Neural cell (in vitro differentiated cells): ENCODE measurements at regions not wholly inside any gene's neighbourhood (a gene's known extent, or its start where the extent isn't known, plus 50 kb on each side); places are given as distances from the start of the nearest gene placed in this dataset.

Source experiments
- H2AFZ ChIP-seq: fragments of 200-600, 300-800 bp; sonication (generic), shearing (Covaris generic); 2 replicates; pipeline ENCODE4 v1.6.0; 2014; ENCODE audit warnings: low read depth, mild to moderate bottlenecking, antibody characterized with exemption, low read length, moderate library complexity
- H3F3A ChIP-seq: fragments of 200-600 bp; shearing (Covaris generic); 2 replicates; pipeline ENCODE4 v1.6.1; 2016; ENCODE audit warnings: mild to moderate bottlenecking, moderate library complexity, mixed read lengths, antibody characterized with exemption, low read length; ENCODE audit not compliant: insufficient read depth, poor library complexity, severe bottlenecking
- H3K27ac ChIP-seq: fragments of 200-600, 300-800 bp; sonication (generic), shearing (Covaris generic); 2 replicates; pipeline ENCODE4 v1.5.1; 2014; ENCODE audit warnings: mild to moderate bottlenecking, low read length, moderate library complexity
- H3K27me3 ChIP-seq: fragments of 300-800, 200-600 bp; sonication (generic), shearing (Covaris generic); 2 replicates; pipeline ENCODE4 v1.6.0; 2014; ENCODE audit warnings: mild to moderate bottlenecking, low read depth, low read length, moderate library complexity; ENCODE audit not compliant: insufficient read depth
- H3K36me3 ChIP-seq: fragments of 300-800, 200-600 bp; sonication (generic), shearing (Covaris generic); 2 replicates; pipeline ENCODE4 v1.5.1; 2014; ENCODE audit warnings: mild to moderate bottlenecking, antibody characterized with exemption, low read length, moderate library complexity; ENCODE audit not compliant: insufficient read depth
- H3K4me2 ChIP-seq: fragments of 300-800, 200-600 bp; sonication (generic), shearing (Covaris generic); 2 replicates; pipeline ENCODE4 v1.6.0; 2014; ENCODE audit warnings: mild to moderate bottlenecking, low read length
- H3K4me3 ChIP-seq: fragments of 300-800, 200-600 bp; sonication (generic), shearing (Covaris generic); 2 replicates; pipeline ENCODE4 v1.5.1; 2014; ENCODE audit warnings: mild to moderate bottlenecking, low read length, moderate library complexity
- H3K79me2 ChIP-seq: fragments of 200-600 bp; shearing (Covaris generic); replicated peaks from 2 replicates; pipeline ENCODE4 v1.6.0; 2014; ENCODE audit warnings: mild to moderate bottlenecking, low read length, moderate library complexity; ENCODE audit not compliant: insufficient read depth
- H3K9ac ChIP-seq: fragments of 300-800, 200-600 bp; sonication (generic), shearing (Covaris generic); 2 replicates; pipeline ENCODE4 v1.6.1; 2016; ENCODE audit warnings: mild to moderate bottlenecking, low read length, mixed read lengths
- H3K9me2 ChIP-seq: fragments of 200-600 bp; shearing (Covaris generic); 2 replicates; pipeline ENCODE4 v1.6.1; 2016; ENCODE audit warnings: mild to moderate bottlenecking, low read length, mixed read lengths; ENCODE audit not compliant: insufficient read depth
- H3K9me3 ChIP-seq: fragments of 200-600, 300-800 bp; sonication (generic), shearing (Covaris generic); 2 replicates; pipeline ENCODE4 v1.6.1; 2016; ENCODE audit warnings: mild to moderate bottlenecking, mixed run types, low read length, moderate library complexity, mixed read lengths
- H4K20me1 ChIP-seq: fragments of 200-600 bp; shearing (Covaris generic); 2 replicates; pipeline ENCODE4 v1.6.1; 2016; ENCODE audit warnings: mild to moderate bottlenecking, mixed run types; ENCODE audit not compliant: insufficient read depth
- CTCF ChIP-seq: fragments of 450-650 bp; IDR thresholded peaks from 2 replicates; pipeline ENCODE4 v1.5.1; 2014; ENCODE audit warnings: antibody characterized with exemption, mild to moderate bottlenecking, moderate library complexity; ENCODE audit not compliant: poor library complexity, severe bottlenecking
- EP300 ChIP-seq: fragments of 450-650 bp; conservative IDR thresholded peaks from 2 replicates; pipeline ENCODE4 v1.6.1; 2014; ENCODE audit warnings: antibody characterized with exemption, mild to moderate bottlenecking, moderate library complexity; ENCODE audit not compliant: poor library complexity, severe bottlenecking
- EZH2 ChIP-seq: fragments of 200-600, 300-800 bp; shearing (Covaris generic), sonication (generic); IDR thresholded peaks from 2 replicates; pipeline ENCODE4 v1.6.1; 2014; ENCODE audit warnings: antibody characterized with exemption, low read length, borderline replicate concordance, mild to moderate bottlenecking; ENCODE audit not compliant: insufficient read depth, poor library complexity, severe bottlenecking
- MXI1 ChIP-seq: fragments of 450-650 bp; conservative IDR thresholded peaks from 2 replicates; pipeline ENCODE4 v1.6.1; 2014; ENCODE audit warnings: antibody characterized with exemption, mild to moderate bottlenecking; ENCODE audit not compliant: poor library complexity, severe bottlenecking
- POLR2AphosphoS5 ChIP-seq: IDR thresholded peaks from 2 replicates; pipeline ENCODE4 v1.6.1; 2012
- RAD21 ChIP-seq: fragments of 450-650 bp; conservative IDR thresholded peaks from 2 replicates; pipeline ENCODE4 v1.6.1; 2014; ENCODE audit warnings: antibody characterized with exemption, mild to moderate bottlenecking, moderate library complexity
- REST ChIP-seq: IDR thresholded peaks from 2 replicates; pipeline ENCODE4 v1.6.1; 2012; ENCODE audit warnings: borderline replicate concordance
- SMC3 ChIP-seq: fragments of 450-650 bp; conservative IDR thresholded peaks from 2 replicates; pipeline ENCODE4 v1.6.1; 2014; ENCODE audit warnings: antibody characterized with exemption, mild to moderate bottlenecking, moderate library complexity; ENCODE audit not compliant: poor library complexity
- TAF1 ChIP-seq: IDR thresholded peaks from 2 replicates; pipeline ENCODE4 v1.6.1; 2012; ENCODE audit warnings: low read depth

GRCh38 chr13:39810091-39810877 is 154.8 kb downstream of the COG6 start:
- Histone ChIP-seq H3K9me3 (no peaks in the 10 kb centered on the region), H3K27ac (no peak overlapping the region), H2AFZ (no peak overlapping the region), H4K20me1 (no peaks in the 10 kb centered on the region), H3K4me2 (no peak overlapping the region), H3K27me3 (no peaks in the 10 kb centered on the region), H3K79me2 (no peaks in the 10 kb centered on the region), H3K9me2 (no peaks in the 10 kb centered on the region), H3K9ac (no peak overlapping the region), H3K4me3 (no peak overlapping the region), H3K36me3 (no peaks in the 10 kb centered on the region), H3F3A (no peaks in the 10 kb centered on the region)
- no peak for TF ChIP-seq RAD21

GRCh38 chr13:39811051-39811450 is 155.6 kb downstream of the COG6 start:
- no peaks in the 10 kb centered on the region for H3K36me3 ChIP-seq
- TF ChIP-seq SMC3 (no peak), CTCF (no peak), RAD21 (no peak), EP300 (no peak), POLR2AphosphoS5 (no peak), REST (no peak), MXI1 (no peak), TAF1 (no peak), EZH2 (no peak)
- no peak overlapping the region for H3K27ac ChIP-seq
- no peak overlapping the region for H2AFZ ChIP-seq
- no peaks in the 10 kb centered on the region for H3K9me2 ChIP-seq
- H3F3A ChIP-seq = no peaks in the 10 kb centered on the region
- H4K20me1 ChIP-seq = no peaks in the 10 kb centered on the region
- no peak overlapping the region for H3K9ac ChIP-seq
- no peaks in the 10 kb centered on the region for H3K9me3 ChIP-seq
- H3K79me2 ChIP-seq = no peaks in the 10 kb centered on the region
- H3K4me3 ChIP-seq = no peak overlapping the region
- no peak overlapping the region for H3K4me2 ChIP-seq
- H3K27me3 ChIP-seq = no peaks in the 10 kb centered on the region
